OCI-M1 (cell line): ENCODE measurements at regions not wholly inside any gene's neighbourhood (a gene's known extent, or its start where the extent isn't known, plus 50 kb on each side); places are given as distances from the start of the nearest gene placed in this dataset.
"Not testable (repeated sequence)": the region's sequence is repeated elsewhere in the genome, so short reads cannot be mapped to it uniquely, and the experiment has no call there.

ENCODE experiments used
- DNase-seq: peaks from one replicate; lab custom pipeline; 2025; lab: John Stamatoyannopoulos, UW

DNA sequence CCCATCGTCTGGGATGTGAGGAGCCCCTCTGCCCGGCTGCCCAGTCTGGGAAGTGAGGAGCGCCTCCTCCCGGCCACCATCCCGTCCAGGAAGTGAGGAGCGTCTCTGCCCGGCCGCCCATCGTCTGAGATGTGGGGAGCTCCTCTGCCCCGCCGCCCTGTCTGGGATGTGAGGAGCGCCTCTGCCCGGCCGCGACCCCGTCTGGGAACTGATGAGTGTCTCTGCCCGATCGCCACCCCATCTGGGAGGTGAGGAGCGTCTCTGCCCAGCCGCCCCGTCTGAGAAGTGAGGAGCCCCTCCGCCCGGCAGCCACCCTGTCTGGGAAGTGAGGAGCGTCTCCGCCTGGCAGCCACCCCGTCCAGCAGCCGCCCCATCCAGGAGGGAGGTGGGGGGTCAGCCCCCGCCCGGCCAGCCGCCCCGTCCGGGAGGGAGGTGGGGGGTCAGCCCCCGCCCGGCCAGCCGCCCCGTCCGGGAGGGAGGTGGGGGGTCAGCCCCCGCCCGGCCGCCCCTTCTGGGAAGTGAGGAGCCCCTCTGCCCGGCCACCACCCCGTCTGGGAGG is 705.8 kb downstream of the DTWD2 start:
- DNase-seq: not testable (repeated sequence)

DNA sequence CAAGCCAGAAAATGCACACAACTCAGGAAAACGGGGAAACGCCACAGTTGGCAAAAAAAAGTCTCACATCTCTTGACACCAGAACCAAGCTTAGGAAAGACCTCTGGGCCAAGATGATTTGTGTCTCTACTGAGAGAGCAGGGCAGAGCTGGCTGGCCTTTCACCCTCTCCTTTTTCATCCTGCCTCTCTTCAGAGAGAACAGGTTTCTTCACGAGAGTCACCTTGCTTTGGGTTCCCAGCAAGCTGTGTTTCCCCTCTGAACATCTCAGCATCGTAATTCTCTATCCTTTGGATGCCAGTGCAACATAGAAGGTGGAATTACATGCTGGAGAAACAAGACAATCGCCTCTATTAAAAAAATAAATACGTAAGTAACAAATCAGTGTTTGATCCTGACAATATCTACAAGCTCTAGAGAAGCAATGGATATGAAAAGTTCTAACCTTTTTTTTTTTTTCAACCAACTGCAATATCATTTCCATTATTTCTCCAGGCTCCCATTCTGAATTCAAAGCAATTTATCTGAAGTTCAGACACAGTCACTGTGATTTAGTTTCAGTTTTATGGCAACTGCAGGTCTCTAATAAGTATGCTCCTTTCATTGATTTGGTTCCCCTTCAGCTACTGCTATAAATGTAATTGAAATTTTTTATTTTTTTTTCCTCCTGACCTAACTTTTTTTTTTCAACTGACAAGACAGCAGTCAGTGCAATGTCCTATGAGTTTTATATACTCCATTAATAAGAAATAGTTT is 708.6 kb downstream of the DTWD2 start:
- no peak for DNase-seq

DNA sequence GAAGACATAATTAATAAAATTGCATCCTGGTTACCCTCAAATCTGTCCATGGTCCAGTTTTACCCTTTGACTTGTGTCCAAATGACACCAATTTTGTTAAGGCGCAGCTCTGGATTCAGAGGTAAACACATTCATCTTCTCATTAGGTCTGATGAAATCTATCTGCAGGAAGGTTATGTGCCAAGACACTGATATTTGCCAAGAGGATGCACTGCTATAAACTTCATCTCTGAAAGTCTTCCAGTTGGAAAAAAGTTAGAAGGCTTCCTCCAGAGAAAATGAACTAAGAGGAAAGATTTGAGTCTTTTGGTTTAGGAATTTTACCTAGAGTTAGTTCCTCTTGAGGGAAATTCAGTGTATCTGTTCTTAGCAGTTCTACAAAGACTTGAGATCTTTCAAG is 717.8 kb downstream of the DTWD2 start:
- no peak for DNase-seq

DNA sequence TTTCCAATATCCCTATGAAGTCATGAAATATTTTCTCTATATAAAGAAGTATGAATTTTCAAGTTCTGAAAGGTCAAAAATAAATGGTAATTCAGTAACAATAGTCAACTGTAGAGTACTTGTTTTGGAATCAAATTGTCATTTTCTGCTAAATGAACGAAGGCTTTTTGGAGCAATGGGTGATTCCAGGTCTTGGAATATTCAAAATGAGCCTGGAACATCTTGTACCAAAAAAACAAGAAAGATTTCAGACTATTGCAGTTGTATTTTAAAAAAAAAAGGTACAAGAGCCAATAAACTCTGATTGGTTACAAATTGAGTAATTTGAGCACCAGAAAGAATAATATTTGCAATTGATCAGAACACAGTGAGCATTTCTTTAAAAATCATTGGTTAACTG is 730.1 kb downstream of the DTWD2 start:
- DNase-seq: no peak

DNA sequence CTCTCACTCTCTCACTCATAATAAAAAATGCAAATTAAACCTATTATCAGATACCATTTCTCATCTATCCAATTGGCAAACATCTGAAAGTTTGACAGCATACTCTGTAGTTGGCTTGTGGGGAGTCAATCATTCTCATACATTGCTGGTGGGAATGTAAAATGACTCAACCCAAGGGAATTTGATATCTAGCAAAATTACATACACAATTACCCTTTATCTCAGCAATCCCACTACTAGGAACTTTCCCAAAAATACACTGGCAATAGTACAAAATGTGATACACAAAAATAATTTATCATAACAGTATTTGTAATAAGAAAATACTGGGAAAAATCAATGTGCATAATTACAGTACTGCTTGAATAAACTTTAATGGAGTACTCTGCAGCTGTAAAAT is 731.3 kb downstream of the DTWD2 start:
- DNase-seq: no peak

DNA sequence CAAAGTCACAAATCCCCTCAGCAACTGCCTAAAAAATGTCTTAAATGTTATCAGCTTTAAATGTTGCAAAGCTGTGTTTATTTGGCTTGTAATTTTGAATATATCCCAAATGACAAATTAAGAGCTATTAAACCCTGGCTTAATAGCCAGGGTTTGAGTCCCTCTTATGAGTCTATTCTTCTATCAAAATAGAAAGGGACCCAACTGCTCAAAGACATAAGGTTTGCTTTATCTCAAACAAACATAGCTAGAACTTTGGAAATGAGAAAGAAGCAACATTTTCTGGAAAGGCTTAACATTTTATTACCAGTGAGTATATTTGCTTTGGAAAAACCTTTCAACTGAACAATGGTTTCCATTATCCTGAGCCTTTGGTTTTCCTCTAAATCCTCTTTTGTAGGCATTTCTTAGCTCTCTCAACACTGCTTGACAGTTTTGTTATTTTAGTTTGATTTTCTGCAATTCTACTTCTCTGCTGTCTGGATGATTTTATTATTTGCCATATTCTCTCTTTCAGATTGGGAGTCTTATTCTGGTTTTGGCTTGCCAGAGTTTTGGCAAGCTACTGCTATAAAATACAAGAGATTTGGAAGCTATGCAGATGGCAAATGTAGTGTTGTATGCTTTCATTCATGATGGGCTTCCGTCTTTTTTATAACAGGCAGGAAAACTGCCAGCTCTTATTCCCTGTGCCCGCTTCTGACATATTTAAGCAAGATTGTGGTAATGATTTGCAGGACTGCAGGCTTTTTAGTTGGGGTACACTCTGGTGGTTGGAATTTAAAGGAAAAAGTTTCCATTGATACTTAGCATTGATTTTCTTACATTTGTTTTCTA is 734.9 kb downstream of the DTWD2 start:
- no peak for DNase-seq

DNA sequence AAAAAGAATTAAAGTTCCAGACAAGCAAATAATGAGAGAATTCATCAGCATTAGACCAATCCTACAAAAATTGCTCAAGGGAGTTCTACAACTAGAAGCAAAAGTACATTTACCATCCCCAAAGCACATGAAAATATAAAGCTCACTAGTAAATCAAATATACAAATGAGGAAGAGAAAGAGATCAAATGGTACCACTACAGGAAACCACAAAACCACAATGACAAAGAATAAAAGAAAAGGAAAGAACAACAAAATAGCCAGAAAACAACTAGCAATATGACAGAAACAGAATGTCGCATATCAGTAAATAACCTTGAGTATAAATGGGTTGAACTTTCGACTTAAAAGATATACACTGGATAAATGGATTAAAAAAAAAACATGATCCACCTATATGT is 739.0 kb downstream of the DTWD2 start:
- DNase-seq: peak; percentile 51

DNA sequence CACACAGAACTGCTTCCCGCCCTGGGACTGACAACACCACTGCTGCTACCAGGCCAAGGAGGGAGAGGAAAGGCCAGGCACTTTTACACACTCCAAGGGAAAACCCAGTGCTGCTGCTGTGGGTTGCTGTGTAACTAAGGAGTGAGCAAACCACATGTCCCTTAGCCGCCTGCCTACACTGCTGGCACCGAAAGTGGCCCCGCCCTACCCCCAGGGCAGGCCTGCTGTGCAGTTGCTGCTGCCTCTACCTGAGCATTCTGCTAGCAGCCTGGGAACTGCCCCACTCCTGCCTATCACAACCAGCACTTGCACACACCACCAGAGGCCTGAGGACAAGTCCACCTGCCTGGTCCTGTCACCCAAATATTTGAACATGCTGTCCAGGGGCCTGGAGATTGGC is 740.9 kb downstream of the DTWD2 start:
- DNase-seq: no peak

DNA sequence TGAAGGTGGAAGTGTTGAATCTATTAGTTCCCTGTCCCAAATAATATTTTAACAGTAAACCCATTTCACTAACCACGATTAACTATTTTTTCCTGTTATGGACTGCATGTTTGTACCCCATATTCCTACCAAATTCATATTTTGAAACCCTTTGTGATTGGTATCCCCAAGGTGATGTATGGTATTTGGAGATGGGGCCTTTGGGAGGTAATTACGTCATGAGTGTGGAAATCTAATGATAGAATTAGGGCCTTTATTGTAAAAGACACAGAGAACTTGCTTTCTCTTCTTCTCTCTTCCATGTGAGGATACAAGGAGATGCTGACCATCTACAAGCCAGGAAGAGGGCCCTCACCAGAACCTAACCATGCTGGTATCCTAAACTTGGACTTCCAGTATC is 744.7 kb downstream of the DTWD2 start:
- no peak for DNase-seq

DNA sequence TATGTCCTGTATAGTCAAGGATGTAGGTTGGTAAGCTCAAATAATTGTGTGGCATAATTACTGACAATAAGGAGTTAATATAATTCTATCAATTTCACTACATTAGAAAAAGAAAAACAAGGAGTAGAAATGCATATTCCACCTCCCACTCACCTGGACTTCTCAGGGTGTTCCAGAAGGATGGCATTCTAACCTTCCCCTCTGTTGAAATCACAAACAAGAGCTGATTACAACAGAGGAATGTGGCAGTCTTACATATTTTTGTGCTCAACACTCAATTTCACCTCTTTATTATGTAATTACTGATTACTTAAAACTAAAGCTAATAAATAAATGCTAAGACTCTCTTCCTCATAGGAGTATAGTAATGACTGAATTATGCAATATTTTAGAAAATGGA is 745.3 kb downstream of the DTWD2 start:
- no peak for DNase-seq

DNA sequence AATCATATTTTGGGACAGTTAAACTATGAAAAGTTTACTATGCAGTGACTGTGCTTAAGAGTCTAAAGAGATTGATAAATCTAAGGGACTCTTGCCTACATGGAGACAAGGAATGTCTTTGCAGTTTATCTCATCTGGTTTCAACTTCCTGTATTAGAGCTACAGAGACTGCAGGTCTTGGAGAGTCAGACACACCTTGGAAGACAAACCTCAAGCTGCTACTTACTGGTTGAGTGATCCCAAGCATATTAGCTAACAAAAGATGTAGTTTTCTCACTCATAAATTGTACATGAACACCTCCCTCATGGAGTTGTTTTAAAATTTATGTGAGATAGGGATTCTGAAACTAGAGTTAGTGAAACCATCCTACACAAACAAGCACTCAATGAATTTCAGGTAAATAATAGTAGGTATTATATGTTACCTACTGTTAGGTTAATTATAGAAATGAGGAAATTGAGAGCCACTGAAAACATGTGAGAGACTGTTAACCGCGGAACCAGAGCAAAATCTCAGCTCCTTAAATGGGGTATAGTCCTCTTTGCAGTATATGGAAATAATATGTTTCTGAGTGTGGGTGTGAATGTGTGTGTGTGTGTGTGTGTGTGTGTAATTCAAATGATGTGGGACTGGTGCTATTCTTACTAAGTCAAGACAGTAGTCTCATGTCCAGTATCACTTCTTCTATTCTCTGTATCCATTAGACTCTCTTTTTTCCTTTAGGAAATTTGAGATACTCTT is 752.1 kb downstream of the DTWD2 start:
- DNase-seq: no peak

DNA sequence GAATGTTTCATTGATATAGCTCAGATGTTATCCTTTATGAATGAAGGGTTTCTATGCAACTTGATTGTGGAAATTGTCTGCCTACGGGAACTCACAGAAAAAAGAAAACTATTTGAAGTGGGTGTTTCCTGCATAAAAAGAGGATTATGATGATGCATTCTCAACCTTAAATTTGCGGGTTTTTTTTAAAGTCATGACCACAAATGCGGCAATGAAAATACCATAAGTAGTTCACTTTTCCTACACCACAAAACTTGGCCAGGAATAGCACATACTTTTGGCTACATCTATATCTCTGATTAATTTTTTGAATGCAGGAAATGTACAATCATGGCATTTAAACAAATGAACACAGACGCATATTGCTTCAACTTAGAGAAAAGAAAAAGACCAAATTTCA is 754.7 kb downstream of the DTWD2 start:
- DNase-seq: no peak

DNA sequence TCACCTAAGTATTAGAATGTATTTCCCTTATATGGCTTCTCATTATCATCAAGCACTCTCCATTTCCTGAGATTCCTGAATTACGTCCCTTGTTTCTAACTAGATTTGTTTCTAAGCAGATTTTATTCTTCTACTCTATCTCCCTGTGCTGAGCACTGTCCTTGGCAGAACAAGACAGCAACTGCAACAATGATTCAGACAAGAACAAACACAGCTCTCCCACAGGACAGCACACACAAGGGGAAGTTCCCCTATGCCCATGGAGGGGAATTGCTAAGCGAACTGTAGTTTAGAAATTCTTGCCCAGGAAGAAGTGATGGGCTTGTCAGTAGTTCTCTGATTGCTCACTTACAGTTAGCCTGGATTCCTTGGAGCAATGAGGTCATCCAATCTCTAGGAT is 759.9 kb downstream of the DTWD2 start:
- no peak for DNase-seq

DNA sequence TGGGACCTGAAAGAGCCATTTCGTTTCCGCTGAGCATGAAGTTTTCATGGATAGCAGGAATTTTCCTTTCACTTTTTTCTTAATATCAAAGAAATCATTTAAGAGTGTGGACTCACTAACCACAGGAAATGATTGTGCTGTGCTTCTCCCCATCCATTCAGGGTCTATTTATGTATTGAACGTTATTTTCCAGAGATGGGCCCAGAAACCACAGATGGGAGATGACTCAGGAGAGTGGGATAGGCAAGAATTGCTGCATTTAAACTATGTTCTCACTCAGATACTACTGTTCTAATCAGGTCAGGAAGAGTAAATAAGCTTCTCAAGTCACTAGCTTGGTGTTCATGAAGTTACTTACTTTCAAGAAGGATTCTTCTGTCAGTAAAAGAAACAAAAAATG is 763.8 kb downstream of the DTWD2 start:
- no peak for DNase-seq

DNA sequence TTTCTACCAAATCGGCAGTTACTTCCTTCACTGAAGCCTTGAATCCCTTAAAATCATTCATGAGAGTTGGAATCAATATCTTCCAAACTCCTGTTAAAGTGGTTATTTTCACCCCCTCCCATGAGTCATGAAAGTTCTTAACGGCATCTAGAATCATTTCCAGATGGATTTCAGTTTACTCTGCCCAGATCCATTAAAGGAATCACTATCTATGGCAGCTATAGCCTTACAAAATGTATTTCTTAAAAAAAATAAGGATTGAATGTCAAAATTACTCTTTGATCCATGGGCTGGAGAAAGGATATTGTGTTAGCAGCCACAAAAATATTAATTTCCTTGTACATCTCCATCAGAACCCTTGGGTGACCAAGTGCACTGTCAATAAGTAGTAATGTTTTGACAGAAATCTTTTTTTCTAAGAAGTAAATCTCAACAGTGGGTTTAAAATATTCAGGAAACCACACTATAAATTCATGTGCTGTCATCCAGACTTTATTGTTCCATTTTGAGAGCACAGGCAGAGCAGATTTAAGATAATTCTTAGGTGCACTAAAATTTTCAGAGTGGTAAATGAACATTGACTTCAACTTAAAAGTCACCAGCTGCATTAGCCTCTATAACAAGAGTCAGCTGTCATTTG is 767.7 kb downstream of the DTWD2 start:
- no peak for DNase-seq

DNA sequence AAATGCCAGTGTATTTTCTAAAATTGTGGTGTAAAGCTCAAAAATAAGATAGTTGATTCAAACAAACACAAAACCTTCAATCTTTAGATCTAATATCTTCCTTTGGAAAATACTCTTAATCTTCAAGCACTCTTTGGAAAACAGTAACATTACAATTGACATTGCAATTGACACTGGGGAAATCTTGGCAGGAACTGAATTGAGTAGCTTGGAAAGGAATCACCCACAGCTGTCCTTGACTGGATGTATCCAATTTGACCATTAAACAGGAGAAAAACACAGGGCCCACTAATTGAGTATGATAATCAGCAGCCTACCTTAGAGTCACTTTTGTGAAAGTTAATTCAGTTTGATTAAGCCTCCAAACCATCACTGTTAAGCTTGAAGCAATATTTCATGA is 776.7 kb downstream of the DTWD2 start:
- DNase-seq: no peak

DNA sequence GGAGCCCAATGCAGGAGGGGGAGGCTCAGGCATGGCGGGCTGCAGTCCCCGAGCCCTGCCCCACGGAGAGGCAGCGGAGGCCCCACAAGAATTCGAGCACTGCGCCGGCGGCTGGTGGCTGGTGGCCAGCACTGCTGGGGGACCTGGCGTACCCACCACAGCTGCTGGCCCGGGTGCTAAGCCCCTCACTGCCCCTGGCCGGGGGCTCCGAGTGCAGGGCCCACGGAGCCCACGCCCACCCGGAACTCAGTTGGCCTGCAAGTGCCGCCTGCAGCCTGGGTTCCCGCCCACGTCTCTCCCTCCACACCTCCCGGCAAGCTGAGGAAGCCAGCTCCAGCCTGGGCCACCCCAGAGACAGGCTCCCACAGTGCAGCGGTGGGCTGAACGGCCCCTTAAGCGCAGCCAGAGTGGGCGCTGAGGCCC is 780.3 kb downstream of the DTWD2 start:
- DNase-seq: no peak

DNA sequence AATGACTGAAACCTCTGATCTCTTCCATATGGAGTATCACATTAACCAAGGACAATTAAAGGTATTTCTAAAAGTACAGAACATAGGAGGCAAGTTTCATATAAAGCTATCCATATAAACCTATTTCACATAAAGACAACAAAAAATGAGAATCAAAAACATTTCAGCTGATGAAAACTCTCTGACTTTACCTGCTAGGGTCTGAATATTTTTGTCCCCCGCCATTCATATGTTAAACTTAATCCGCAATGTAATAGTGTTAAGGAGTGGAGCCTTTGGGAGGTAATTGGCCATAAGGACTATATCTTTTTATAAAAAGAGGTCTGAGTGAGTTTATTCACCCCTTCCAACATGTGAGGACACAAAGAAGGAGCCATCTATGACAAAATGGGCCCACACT is 788.5 kb downstream of the DTWD2 start:
- DNase-seq: no peak

DNA sequence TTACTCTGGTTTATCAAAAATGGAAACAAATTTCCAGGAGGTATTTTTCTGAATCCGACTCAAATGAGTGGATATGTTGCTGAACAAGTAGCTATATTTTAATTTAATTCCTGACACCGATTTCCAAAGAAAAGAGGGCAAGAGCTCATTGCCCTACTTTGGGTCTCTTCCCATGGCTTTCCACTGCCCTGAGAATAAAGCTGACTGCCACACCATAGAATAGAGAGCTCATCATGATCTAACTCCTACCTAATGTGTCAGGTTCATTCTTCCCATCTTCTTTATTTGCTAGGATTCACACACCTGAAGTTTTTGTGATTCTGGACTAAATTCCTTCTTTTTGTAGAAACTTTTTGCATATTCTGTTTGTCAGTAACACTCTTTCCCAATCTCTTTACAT is 792.1 kb downstream of the DTWD2 start:
- no peak for DNase-seq

DNA sequence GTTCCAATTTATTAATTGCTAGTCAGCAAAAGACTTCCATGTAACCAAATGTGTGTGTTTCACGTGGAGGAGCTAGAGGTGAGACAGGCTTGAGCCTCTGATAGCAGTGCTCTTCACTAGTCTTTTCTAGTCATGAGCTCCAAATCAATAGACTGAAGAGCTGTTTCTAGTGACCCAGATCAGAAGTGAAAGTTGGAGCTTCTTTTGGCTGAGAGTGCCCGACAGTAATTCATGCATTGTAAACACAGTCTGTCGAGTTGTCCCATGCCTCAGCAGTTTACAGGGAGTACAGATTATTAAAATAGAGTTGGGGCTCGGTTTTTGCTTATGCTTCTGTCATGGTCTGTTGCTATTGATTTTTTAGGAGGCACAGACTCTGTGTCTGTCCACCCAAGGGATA is 793.1 kb downstream of the DTWD2 start:
- no peak for DNase-seq

DNA sequence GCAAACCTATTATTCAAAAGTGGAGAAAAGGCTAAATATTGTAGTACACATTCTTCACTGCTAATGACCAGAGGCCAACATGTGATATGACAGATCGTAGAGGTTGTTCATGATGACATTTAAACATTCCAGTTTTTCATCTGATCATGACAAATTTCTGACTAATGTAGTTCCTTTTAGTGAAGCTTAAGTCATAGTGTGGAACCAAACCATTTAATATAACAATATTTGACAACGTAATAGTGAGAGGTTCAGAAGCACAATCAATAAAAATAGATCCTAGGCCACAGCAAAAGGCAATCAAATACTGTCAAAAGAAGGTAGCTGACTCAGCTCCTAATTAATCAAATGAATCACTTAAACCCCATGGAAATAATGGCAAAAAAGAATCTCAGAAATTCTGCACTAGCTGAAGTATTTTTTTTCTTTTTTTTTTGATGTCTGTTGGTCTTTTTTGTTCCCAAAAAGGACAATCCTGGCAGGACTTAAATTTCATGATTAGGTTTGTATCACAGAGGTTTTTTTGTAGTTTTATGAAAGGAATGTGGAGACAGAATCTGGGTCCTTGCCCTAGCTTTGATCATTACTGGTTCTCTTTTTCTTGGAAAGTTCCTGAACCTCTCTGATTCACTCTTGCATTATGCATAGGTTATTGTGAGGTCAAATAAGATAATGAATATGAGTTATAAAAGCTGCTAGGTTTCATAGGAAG is 795.0 kb downstream of the DTWD2 start:
- no peak for DNase-seq
